Natural killer cell (primary cell): ENCODE measurements at regions not wholly inside any gene's neighbourhood (a gene's known extent, or its start where the extent isn't known, plus 50 kb on each side); places are given as distances from the start of the nearest gene placed in this dataset.

Experiments used
- ATAC-seq, 3 donors: fragments of 150-1000 bp in 2 of 3; fragments of 200-7000 bp in 1 of 3; cut with Tn5 transposase; 1 replicate in 1 of 3; 2 replicates in 2 of 3; pipeline ENCODE4 v1.10.0; 2021; ENCODE audit warnings: mild to moderate bottlenecking in 2 of 3, moderate library complexity in 2 of 3
- DNase-seq, 2 donors: peaks; one replicate each; pipeline versions ENCODE4 v3.0.0 to v3.0.0-alpha.2; 2013 to 2021; ENCODE audit warnings: mixed read lengths in 1 of 2
- H3K27ac ChIP-seq: one replicate; pipeline ENCODE4 v1.5.1; 2013; ENCODE audit warnings: mild to moderate bottlenecking, low read length
- H3K27me3 ChIP-seq: one replicate; pipeline ENCODE4 v1.6.1; 2013; ENCODE audit warnings: low read length; ENCODE audit not compliant: control insufficient read depth, insufficient read depth
- H3K36me3 ChIP-seq: one replicate; pipeline ENCODE4 v1.6.1; 2013; ENCODE audit warnings: low read length; ENCODE audit not compliant: control insufficient read depth, insufficient read depth
- H3K4me1 ChIP-seq: one replicate; pipeline ENCODE4 v1.6.1; 2013; ENCODE audit warnings: low read length; ENCODE audit not compliant: control insufficient read depth, insufficient read depth
- H3K4me3 ChIP-seq: one replicate; pipeline ENCODE4 v1.5.1; 2013; ENCODE audit warnings: low read length
- H3K9me3 ChIP-seq: one replicate; pipeline ENCODE4 v1.6.1; 2013; ENCODE audit warnings: low read length; ENCODE audit not compliant: control insufficient read depth, insufficient read depth
- H3K27ac Mint-ChIP-seq, 2 donors: one replicate each; pipeline ENCODE4 v1.8.0; 2022; ENCODE audit warnings: mild to moderate bottlenecking in 2 of 2, mixed read lengths in 2 of 2, moderate library complexity in 1 of 2
- H3K27me3 Mint-ChIP-seq, 2 donors: one replicate each; pipeline ENCODE4 v1.8.0; 2022; ENCODE audit warnings: low read depth in 2 of 2, mixed read lengths in 2 of 2
- H3K36me3 Mint-ChIP-seq: one replicate; pipeline ENCODE4 v1.8.0; 2022; ENCODE audit warnings: mixed read lengths
- H3K4me1 Mint-ChIP-seq, 2 donors: one replicate each; pipeline ENCODE4 v1.8.0; 2022; ENCODE audit warnings: mixed read lengths in 2 of 2
- H3K4me3 Mint-ChIP-seq: one replicate; pipeline ENCODE4 v1.8.0; 2022; ENCODE audit warnings: mild to moderate bottlenecking, moderate library complexity, mixed read lengths
- H3K9me3 Mint-ChIP-seq, 2 donors: one replicate each; pipeline ENCODE4 v1.8.0; 2022; ENCODE audit warnings: mixed read lengths in 2 of 2
- WGBS: methylation state at CpG from one replicate; pipeline ENCODE4 v1.1.7; 2013; ENCODE audit warnings: missing lambda C conversion rate; ENCODE audit not compliant: insufficient coverage; 5-methylcytosine and 5-hydroxymethylcytosine counted together
- intact Hi-C: fragments of 100-400 bp; cut with micrococcal nuclease; formaldehyde crosslinking; loops from one replicate; pipeline ENCODE4 v1.14.2; 2022
- TF ChIP-seq, protein P1 (sequence below): fragments of 200-600 bp; IDR thresholded peaks from one replicate; pipeline ENCODE4 v1.8.0; 2022; ENCODE audit warnings: antibody characterized with exemption

DNA sequence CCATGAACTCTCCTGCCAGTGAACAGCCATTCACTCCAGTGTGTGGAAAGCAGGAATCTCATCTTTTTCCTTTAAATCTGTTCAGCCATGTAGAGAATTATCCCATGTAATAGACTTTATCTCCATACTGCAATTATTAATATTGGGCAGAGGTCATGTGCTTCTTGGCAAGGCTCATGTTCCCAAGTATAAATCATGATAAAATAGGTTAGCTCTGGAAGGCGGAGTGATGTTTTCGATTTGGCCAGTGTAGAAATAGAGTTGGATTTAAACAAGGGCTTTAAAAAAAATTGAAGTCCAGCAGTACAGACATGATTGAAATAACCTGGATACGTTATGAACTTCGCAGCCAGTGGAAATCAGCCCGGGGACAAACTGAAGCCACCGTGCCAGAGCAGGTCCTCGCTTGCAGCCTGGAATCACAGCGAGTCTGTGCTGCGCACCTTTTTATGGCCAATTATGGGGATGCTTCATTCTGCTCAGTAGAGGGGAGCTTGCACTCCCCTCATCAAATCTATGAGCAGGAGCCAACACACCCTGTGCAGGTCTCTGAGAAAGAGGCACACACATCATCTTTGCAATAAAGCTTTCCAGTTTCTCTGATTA, 654.0 kb upstream of the MKI67 start:
- no peaks in the 10 kb centered on the region for H3K27me3 ChIP-seq
- no peaks in the 10 kb centered on the region for H3K36me3 Mint-ChIP-seq
- intact Hi-C loops = no loop called here
- H3K4me3 Mint-ChIP-seq = no peak overlapping the region
- no peak overlapping the region for H3K27ac Mint-ChIP-seq
- WGBS = 95% methylated on average over 9 of the region's 9 CpGs
- no peak overlapping the region for H3K4me3 ChIP-seq
- TF ChIP-seq, protein P1, sequence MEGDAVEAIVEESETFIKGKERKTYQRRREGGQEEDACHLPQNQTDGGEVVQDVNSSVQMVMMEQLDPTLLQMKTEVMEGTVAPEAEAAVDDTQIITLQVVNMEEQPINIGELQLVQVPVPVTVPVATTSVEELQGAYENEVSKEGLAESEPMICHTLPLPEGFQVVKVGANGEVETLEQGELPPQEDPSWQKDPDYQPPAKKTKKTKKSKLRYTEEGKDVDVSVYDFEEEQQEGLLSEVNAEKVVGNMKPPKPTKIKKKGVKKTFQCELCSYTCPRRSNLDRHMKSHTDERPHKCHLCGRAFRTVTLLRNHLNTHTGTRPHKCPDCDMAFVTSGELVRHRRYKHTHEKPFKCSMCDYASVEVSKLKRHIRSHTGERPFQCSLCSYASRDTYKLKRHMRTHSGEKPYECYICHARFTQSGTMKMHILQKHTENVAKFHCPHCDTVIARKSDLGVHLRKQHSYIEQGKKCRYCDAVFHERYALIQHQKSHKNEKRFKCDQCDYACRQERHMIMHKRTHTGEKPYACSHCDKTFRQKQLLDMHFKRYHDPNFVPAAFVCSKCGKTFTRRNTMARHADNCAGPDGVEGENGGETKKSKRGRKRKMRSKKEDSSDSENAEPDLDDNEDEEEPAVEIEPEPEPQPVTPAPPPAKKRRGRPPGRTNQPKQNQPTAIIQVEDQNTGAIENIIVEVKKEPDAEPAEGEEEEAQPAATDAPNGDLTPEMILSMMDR = no peak
- no peaks in the 10 kb centered on the region for H3K9me3 ChIP-seq
- H3K4me1 Mint-ChIP-seq = no peaks in the 10 kb centered on the region
- no peak overlapping the region for H3K27ac ChIP-seq
- H3K36me3 ChIP-seq = no peaks in the 10 kb centered on the region
- no peak for ATAC-seq
- H3K27me3 Mint-ChIP-seq = peaks cover 6 to 8% of the 10 kb centered on the region in 2 donors
- no peak for DNase-seq
- no peaks in the 10 kb centered on the region for H3K4me1 ChIP-seq
- H3K9me3 Mint-ChIP-seq = no peaks in the 10 kb centered on the region

DNA sequence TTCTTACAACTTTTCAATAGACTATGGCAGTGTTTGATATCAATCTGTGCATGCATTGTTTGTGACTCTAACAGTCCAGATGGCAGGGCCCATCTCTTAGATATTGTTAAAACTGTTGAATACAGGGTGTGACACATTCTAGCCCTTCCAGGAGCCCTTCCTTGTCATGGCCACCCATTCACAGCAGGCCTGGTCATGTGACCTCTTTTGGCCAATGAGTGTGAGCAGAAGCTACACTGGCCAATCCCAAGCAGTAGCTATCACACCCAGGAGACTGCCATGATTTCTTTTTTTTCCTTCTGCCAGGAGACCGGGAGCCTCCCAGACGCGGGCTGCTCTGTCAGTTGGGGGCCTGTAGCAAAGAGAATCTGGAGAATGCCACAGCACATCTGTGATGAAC, 655.4 kb upstream of the MKI67 start:
- ATAC-seq (peak in 1 of 3 donors; percentile 14), DNase-seq (no peak)
- Histone ChIP-seq H3K27ac (no peak overlapping the region), H3K9me3 (no peaks in the 10 kb centered on the region), H3K36me3 (no peaks in the 10 kb centered on the region), H3K4me1 (no peaks in the 10 kb centered on the region), H3K4me3 (no peak overlapping the region), H3K27me3 (no peaks in the 10 kb centered on the region)
- H3K27me3 Mint-ChIP-seq = peaks cover 6 to 17% of the 10 kb centered on the region in 2 donors
- no peak overlapping the region for H3K4me3 Mint-ChIP-seq
- no peak overlapping the region for H3K27ac Mint-ChIP-seq
- no peaks in the 10 kb centered on the region for H3K4me1 Mint-ChIP-seq
- intact Hi-C loops = no loop called here
- TF ChIP-seq, protein P1 = no peak
- H3K9me3 Mint-ChIP-seq = no peaks in the 10 kb centered on the region
- no peaks in the 10 kb centered on the region for H3K36me3 Mint-ChIP-seq
- 94% methylated on average over 3 of the region's 3 CpGs for WGBS

DNA sequence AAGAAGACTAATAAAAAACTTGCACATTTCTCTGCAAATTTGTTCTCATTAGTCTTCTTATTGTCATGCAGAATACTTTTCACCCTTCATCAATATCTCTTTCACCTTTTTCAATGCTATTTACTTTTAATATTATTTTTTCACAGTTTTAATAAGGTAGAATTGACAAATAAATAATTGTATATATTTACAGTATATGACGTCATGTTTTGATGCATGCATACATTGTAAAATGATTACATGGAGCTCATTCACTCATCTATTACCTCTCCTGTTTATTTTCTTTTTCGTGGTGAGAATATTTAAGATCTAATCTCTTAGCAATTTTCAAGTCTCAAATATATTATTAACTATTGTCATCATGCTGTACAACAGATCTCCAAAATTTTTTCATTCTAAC, 658.2 kb upstream of the MKI67 start:
- Histone ChIP-seq H3K27ac (no peak overlapping the region), H3K4me1 (no peaks in the 10 kb centered on the region), H3K9me3 (no peaks in the 10 kb centered on the region), H3K36me3 (no peaks in the 10 kb centered on the region), H3K4me3 (no peak overlapping the region), H3K27me3 (peaks cover 1% of the 10 kb centered on the region)
- no peak for DNase-seq
- no CpG with 5 or more reads among the region's 2 CpGs for WGBS
- H3K9me3 Mint-ChIP-seq = no peaks in the 10 kb centered on the region
- H3K27ac Mint-ChIP-seq = no peak overlapping the region
- TF ChIP-seq, protein P1 = no peak
- no peaks in the 10 kb centered on the region for H3K4me1 Mint-ChIP-seq
- H3K27me3 Mint-ChIP-seq = peaks cover 0 to 31% of the 10 kb centered on the region in 2 donors
- no peaks in the 10 kb centered on the region for H3K36me3 Mint-ChIP-seq
- no peak for ATAC-seq
- intact Hi-C loops = no loop called here
- H3K4me3 Mint-ChIP-seq = no peak overlapping the region
